K562 (cell line): ENCODE measurements at regions not wholly inside any gene's neighbourhood (a gene's known extent, or its start where the extent isn't known, plus 50 kb on each side); places are given as distances from the start of the nearest gene placed in this dataset.

Experiments
- ATAC-seq: fragments of 200-7000 bp; cut with Tn5 transposase; 3 replicates; pipeline ENCODE4 v1.9.1; 2020; ENCODE audit warnings: moderate library complexity
- BruUV-seq: library from RNA; stranded (reverse); fragments of 400-500 nt; replicated peaks from 2 replicates; lab custom pipeline; 2021; lab: Mats Ljungman, UMichigan
- CTCF ChIA-PET: fragments of 300-600 bp; formaldehyde crosslinking; extraction: SDS; loops from one replicate; lab custom pipeline; 2021; ENCODE audit warnings: low intra/inter-chr PET ratio; lab: Yijun Ruan, JAX
- POLR2A ChIA-PET: fragments of 300-600, 350-650 bp; sonication (Branson Sonifier 250); formaldehyde crosslinking; extraction: SDS; loops from one replicate; lab custom pipeline; 2021; ENCODE audit warnings: antibody characterized with exemption, inconsistent platforms; lab: Yijun Ruan, JAX
- DNase-seq, 4 experiments: peaks; one replicate each; pipeline versions ENCODE4 v3.0.0 to v3.0.0-alpha.2; 2011 to 2018; ENCODE audit warnings: low spot score in 3 of 4, mixed read lengths in 3 of 4; ENCODE audit errors: extremely low read depth in 1 of 4
- FAIRE-seq: peaks from 2 replicates; lab custom pipeline; 2011; peaks lifted over from hg19 to GRCh38; lab: Jason Lieb, UNC
- H2AFZ ChIP-seq: 2 replicates; pipeline ENCODE4 v1.6.0; 2011; ENCODE audit warnings: low read depth, low read length, control low read depth, inconsistent platforms
- H3K27ac ChIP-seq: fragments of 200-600 bp; 3 replicates; pipeline ENCODE4 v1.8.0; 2011; ENCODE audit warnings: low read depth, mild to moderate bottlenecking, control low read depth, inconsistent platforms, low read length, moderate library complexity, mixed read lengths; ENCODE audit errors: extremely low read depth
- H3K27me3 ChIP-seq, 2 experiments: fragments of 300-600 bp in 1 of 2; 2 replicates in 1 of 2; 3 replicates in 1 of 2; pipeline versions ENCODE4 v1.6.0 to v1.8.0; 2011; ENCODE audit warnings: inconsistent platforms in 2 of 2, low read length in 2 of 2, mild to moderate bottlenecking in 1 of 2, mixed read lengths in 1 of 2, moderate library complexity in 1 of 2; ENCODE audit not compliant: control insufficient read depth in 2 of 2, insufficient read depth in 2 of 2
- H3K36me3 ChIP-seq: fragments of 300-600 bp; 3 replicates; pipeline ENCODE4 v1.8.0; 2011; ENCODE audit warnings: mild to moderate bottlenecking, low read length, inconsistent platforms; ENCODE audit not compliant: control insufficient read depth, insufficient read depth
- H3K4me1 ChIP-seq, 2 experiments: fragments of 200-600 bp in 1 of 2; replicated peaks in 1 of 2; 2 replicates in 1 of 2; 3 replicates in 1 of 2; pipeline versions ENCODE4 v1.5.1 to v1.8.0; 2011; ENCODE audit warnings: inconsistent platforms in 2 of 2, low read length in 2 of 2, mild to moderate bottlenecking in 1 of 2, mixed read lengths in 1 of 2, moderate library complexity in 1 of 2; ENCODE audit not compliant: control insufficient read depth in 2 of 2, insufficient read depth in 2 of 2
- H3K4me2 ChIP-seq: 2 replicates; pipeline ENCODE4 v1.6.1; 2011; ENCODE audit warnings: low read length, control low read depth, inconsistent platforms, mixed read lengths; ENCODE audit not compliant: insufficient read depth
- H3K4me3 ChIP-seq: fragments of 200-600 bp; sonication (generic), shearing (Covaris generic); 2 replicates; pipeline ENCODE4 v1.5.1; 2016; ENCODE audit warnings: control low read depth, inconsistent platforms
- H3K79me2 ChIP-seq: fragments of 200-600 bp; 3 replicates; pipeline ENCODE4 v1.8.0; 2011; ENCODE audit warnings: low read length, inconsistent platforms; ENCODE audit not compliant: control insufficient read depth, insufficient read depth
- H3K9ac ChIP-seq, 2 experiments: 2 replicates each; pipeline versions ENCODE4 v1.6.0 to v1.6.1; 2011; ENCODE audit warnings: low read depth in 2 of 2, low read length in 2 of 2, control low read depth in 1 of 2, inconsistent platforms in 1 of 2, mild to moderate bottlenecking in 1 of 2, mixed read lengths in 1 of 2; ENCODE audit not compliant: insufficient read depth in 1 of 2
- H3K9me1 ChIP-seq: one replicate; pipeline ENCODE4 v1.6.0; 2011; ENCODE audit warnings: inconsistent platforms, mild to moderate bottlenecking, low read length, moderate library complexity; ENCODE audit not compliant: control insufficient read depth, insufficient read depth
- H3K9me3 ChIP-seq: replicated peaks from 2 replicates; pipeline ENCODE4 v1.5.1; 2011; ENCODE audit warnings: low read depth, low read length, inconsistent platforms; ENCODE audit not compliant: control insufficient read depth, insufficient read depth
- H4K20me1 ChIP-seq: replicated peaks from 2 replicates; pipeline ENCODE4 v1.6.1; 2011; ENCODE audit warnings: low read length, inconsistent platforms, mixed read lengths; ENCODE audit not compliant: control insufficient read depth, insufficient read depth
- ATF1 ChIP-seq, 2 experiments: fragments of 450-650 bp in 1 of 2; IDR thresholded peaks; 2 replicates each; pipeline ENCODE4 v1.6.1; 2016; ENCODE audit warnings: missing compliant biosample characterization in 1 of 2, missing genetic modification characterization in 1 of 2
- EGR1 ChIP-seq: fragments of 450-650 bp; conservative IDR thresholded peaks from 2 replicates; pipeline ENCODE4 v1.6.1; 2017; ENCODE audit warnings: mild to moderate bottlenecking
- PBX2 ChIP-seq, 2 experiments: IDR thresholded peaks in 1 of 2; conservative IDR thresholded peaks in 1 of 2; 2 replicates each; pipeline ENCODE4 v1.6.1; 2016; ENCODE audit warnings: low read depth in 2 of 2, mild to moderate bottlenecking in 1 of 2, missing compliant biosample characterization in 1 of 2, missing genetic modification characterization in 1 of 2, moderate library complexity in 1 of 2
- RFX1 ChIP-seq: fragments of 450-650 bp; IDR thresholded peaks from 2 replicates; pipeline ENCODE4 v1.6.1; 2016; ENCODE audit warnings: mild to moderate bottlenecking, moderate library complexity
- ZBTB11 ChIP-seq, 3 experiments: fragments of 200-800 bp in 1 of 3; fragments of 250-450 bp in 1 of 3; fragments of 450-650 bp in 1 of 3; sonication (Bioruptor Pico) in 1 of 3; sonication (Bioruptor generic) in 1 of 3; formaldehyde crosslinking in 1 of 3; IDR thresholded peaks; 2 replicates each; pipeline versions ENCODE4 v1.6.1 to v1.8.0; 2016 to 2022; ENCODE audit warnings: mild to moderate bottlenecking in 2 of 3, missing genetic modification characterization in 2 of 3, missing compliant biosample characterization in 1 of 3, moderate library complexity in 1 of 3
- WGBS: fragments of 100-300 bp; shearing (Covaris generic); methylation state at CpG from one replicate; pipeline ENCODE4 v1.1.6; 2016; ENCODE audit warnings: low coverage, mixed read lengths; ENCODE audit not compliant: insufficient coverage; ENCODE audit errors: missing lambda C conversion rate; 5-methylcytosine and 5-hydroxymethylcytosine counted together
- in situ Hi-C: fragments of 300-500 bp; cut with MboI; formaldehyde crosslinking; loops from 4 replicates; pipeline ENCODE4 v1.15.0; 2018; ENCODE audit warnings: inconsistent platforms, mixed read lengths
- intact Hi-C: fragments of 100-400 bp; cut with micrococcal nuclease; formaldehyde crosslinking; loops from 2 replicates; pipeline ENCODE4 v1.14.2; 2022

DNA sequence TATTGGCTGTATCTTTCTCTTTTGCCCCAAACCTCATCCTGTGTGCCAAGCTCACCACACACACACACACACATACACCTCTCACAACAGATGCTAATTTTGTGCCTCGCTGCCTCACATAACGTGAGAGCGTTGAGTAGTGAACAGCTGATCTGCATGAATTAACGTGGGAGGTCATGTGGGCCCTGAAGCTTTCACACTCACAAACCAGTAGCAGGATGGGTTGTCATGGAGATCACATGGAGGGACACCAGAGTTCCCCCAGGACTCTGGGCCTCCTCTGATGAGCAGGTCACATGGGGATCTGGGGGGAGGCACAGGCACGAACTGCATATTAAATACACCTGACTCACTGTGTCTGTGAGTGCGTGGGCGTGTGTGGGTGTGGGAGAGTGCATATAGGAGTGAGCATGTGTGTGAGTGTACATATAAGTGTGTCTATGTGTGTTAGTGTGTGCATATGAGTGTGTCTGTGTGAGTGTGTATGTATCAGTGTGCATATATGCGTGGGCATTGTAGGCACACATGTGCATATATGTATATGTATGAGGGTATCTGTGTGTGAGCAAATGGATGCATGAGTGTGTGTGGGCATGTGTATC lies 62.7 kb upstream of the SULF2 start:
- Histone ChIP-seq H3K4me1 (no peaks in the 10 kb centered on the region), H3K27me3 (peaks cover 0 to 27% of the 10 kb centered on the region in 2 experiments; a peak in 3 of 5 replicates), H3K4me2 (no peak overlapping the region), H3K9ac (no peak overlapping the region), H2AFZ (no peak overlapping the region), H3K27ac (no peak overlapping the region), H3K79me2 (no peaks in the 10 kb centered on the region), H4K20me1 (no peaks in the 10 kb centered on the region; the same call in 1 of the 2 replicates), H3K9me1 (no peaks in the 10 kb centered on the region), H3K36me3 (no peaks in the 10 kb centered on the region), H3K9me3 (no peaks in the 10 kb centered on the region), H3K4me3 (no peak overlapping the region)
- in situ Hi-C loops (no loop called here), intact Hi-C loops (loop anchor here (10.0 kb wide), 1 partner anchor 47 kb away; no protein-coding TSS in a partner anchor)
- WGBS, result 3% methylated on average over 8 of the region's 8 CpGs
- TF ChIP-seq PBX2 (CRISPR knock-in tag; IDR thresholded peaks at IDR 0.05; ENCODE audit: low read depth) (no peak), PBX2 (tag; conservative IDR thresholded peaks at IDR 0.05; ENCODE audit: low read depth) (no peak), ATF1 (CRISPR knock-in tag; IDR thresholded peaks at IDR 0.05) (no peak), ATF1 (tag; IDR thresholded peaks at IDR 0.05) (no peak), EGR1 (peak; percentile 82), ZBTB11 (CRISPR knock-in tag; IDR thresholded peaks at IDR 0.05) (peak in 1 of 3 experiments; percentile 49; a peak in 2 of 6 replicates), RFX1 (peak; percentile 11; the same call in 1 of the 2 replicates)
- no TSS peak for BruUV-seq
- DNase-seq (no peak), FAIRE-seq (no peak), ATAC-seq (no peak)
- ChIA-PET CTCF (no interaction called here), POLR2A (no interaction called here)
